Suprapubic skin (tissue), 4 donors: ENCODE measurements at regions not wholly inside any gene's neighbourhood (a gene's known extent, or its start where the extent isn't known, plus 50 kb on each side); places are given as distances from the start of the nearest gene placed in this dataset.

Experiments
- DNase-seq, 2 donors: peaks; one replicate each; pipeline ENCODE4 v3.0.0-alpha.2; 2019; ENCODE audit warnings: low spot score in 2 of 2
- H3K27ac ChIP-seq: fragments of 200-600 bp; sonication (generic); one replicate; pipeline ENCODE4 v1.5.1; 2019
- H3K27me3 ChIP-seq: fragments of 200-600 bp; sonication (generic); one replicate; pipeline ENCODE4 v1.5.1; 2019
- H3K36me3 ChIP-seq: fragments of 200-600 bp; sonication (generic); one replicate; pipeline ENCODE4 v1.5.1; 2019
- H3K4me1 ChIP-seq: fragments of 200-600 bp; sonication (generic); one replicate; pipeline ENCODE4 v1.5.1; 2019
- H3K4me3 ChIP-seq: fragments of 200-600 bp; sonication (generic); one replicate; pipeline ENCODE4 v1.5.1; 2019; ENCODE audit warnings: mild to moderate bottlenecking
- H3K9me3 ChIP-seq: fragments of 200-600 bp; sonication (generic); one replicate; pipeline ENCODE4 v1.5.1; 2019
- CTCF ChIP-seq, 2 donors: fragments of 200-600 bp in 1 of 2; fragments of 450-650 bp in 1 of 2; sonication (generic) in 1 of 2; IDR thresholded peaks; one replicate each; pipeline ENCODE4 v1.5.1; 2016 to 2019; ENCODE audit warnings: antibody characterized with exemption in 2 of 2, mild to moderate bottlenecking in 1 of 2, moderate library complexity in 1 of 2
- EP300 ChIP-seq: sonication (generic); formaldehyde crosslinking; IDR thresholded peaks from one replicate; pipeline ENCODE4 v1.6.1; 2017; ENCODE audit warnings: antibody characterized with exemption
- POLR2A ChIP-seq, 2 donors: fragments of 450-650 bp; IDR thresholded peaks; one replicate each; pipeline ENCODE4 v1.6.1; 2017; ENCODE audit warnings: antibody characterized with exemption in 2 of 2, mild to moderate bottlenecking in 2 of 2, moderate library complexity in 2 of 2
- POLR2AphosphoS5 ChIP-seq, 3 donors: sonication (generic); formaldehyde crosslinking; IDR thresholded peaks; one replicate each; pipeline ENCODE4 v1.6.1; 2017; ENCODE audit warnings: antibody characterized with exemption in 3 of 3
- WGBS: methylation state at CpG from one replicate; pipeline ENCODE4 v1.1.5; 2018; 5-methylcytosine and 5-hydroxymethylcytosine counted together

- TF ChIP-seq POLR2AphosphoS5 (IDR thresholded peaks at IDR 0.05): no peak
- no peak for TF ChIP-seq CTCF (IDR thresholded peaks at IDR 0.05)
- no peak for TF ChIP-seq POLR2A (IDR thresholded peaks at IDR 0.05)
- TF ChIP-seq EP300: no peak
These were observed 373.6 kb downstream of the PBX1 start for GRCh38 chr1:164932580-164932979.

GRCh38 chr1:164930833-164931232 lies 371.8 kb downstream of the PBX1 start:
- H3K9me3 ChIP-seq: no peaks in the 10 kb centered on the region
- no peak overlapping the region for H3K4me3 ChIP-seq
- H3K27me3 ChIP-seq: no peaks in the 10 kb centered on the region
- no peaks in the 10 kb centered on the region for H3K4me1 ChIP-seq
- no peak overlapping the region for H3K27ac ChIP-seq
- 89% methylated on average over 1 of the region's 1 CpG for WGBS
- no peaks in the 10 kb centered on the region for H3K36me3 ChIP-seq
- TF ChIP-seq POLR2A (IDR thresholded peaks at IDR 0.05) (no peak), EP300 (no peak), POLR2AphosphoS5 (IDR thresholded peaks at IDR 0.05) (no peak), CTCF (IDR thresholded peaks at IDR 0.05) (no peak)
- no peak for DNase-seq

More at GRCh38 chr1:164932580-164932979, 373.6 kb downstream of the PBX1 start:
- Histone ChIP-seq H3K9me3 (no peaks in the 10 kb centered on the region), H3K4me1 (no peaks in the 10 kb centered on the region), H3K36me3 (no peaks in the 10 kb centered on the region), H3K4me3 (no peak overlapping the region), H3K27me3 (no peaks in the 10 kb centered on the region), H3K27ac (no peak overlapping the region)
- DNase-seq: no peak
- WGBS: 45% methylated on average over 4 of the region's 4 CpGs

- no peaks in the 10 kb centered on the region for H3K4me1 ChIP-seq
- 76% methylated on average over 2 of the region's 2 CpGs for WGBS
- no peak overlapping the region for H3K4me3 ChIP-seq
- no peaks in the 10 kb centered on the region for H3K9me3 ChIP-seq
- H3K27me3 ChIP-seq: no peaks in the 10 kb centered on the region
- DNase-seq: no peak
- H3K27ac ChIP-seq: no peak overlapping the region
- TF ChIP-seq POLR2A (IDR thresholded peaks at IDR 0.05): no peak
- no peak for TF ChIP-seq POLR2AphosphoS5 (IDR thresholded peaks at IDR 0.05)
- no peak for TF ChIP-seq CTCF (IDR thresholded peaks at IDR 0.05)
- TF ChIP-seq EP300: no peak
- no peaks in the 10 kb centered on the region for H3K36me3 ChIP-seq
These were observed 371.3 kb downstream of the PBX1 start for GRCh38 chr1:164930241-164930640.

- WGBS: 59% methylated on average over 6 of the region's 6 CpGs
- TF ChIP-seq POLR2A (IDR thresholded peaks at IDR 0.05) (no peak), POLR2AphosphoS5 (IDR thresholded peaks at IDR 0.05) (no peak), EP300 (no peak), CTCF (IDR thresholded peaks at IDR 0.05) (no peak)
- Histone ChIP-seq H3K4me1 (no peaks in the 10 kb centered on the region), H3K27ac (no peak overlapping the region), H3K4me3 (no peak overlapping the region), H3K27me3 (no peaks in the 10 kb centered on the region), H3K9me3 (no peaks in the 10 kb centered on the region), H3K36me3 (no peaks in the 10 kb centered on the region)
- DNase-seq: no peak
These were observed 369.3 kb downstream of the PBX1 start for GRCh38 chr1:164928232-164928812.

GRCh38 chr1:164926107-164926506 lies 367.1 kb downstream of the PBX1 start:
- Histone ChIP-seq H3K36me3 (no peaks in the 10 kb centered on the region), H3K4me1 (no peaks in the 10 kb centered on the region), H3K27me3 (no peaks in the 10 kb centered on the region), H3K4me3 (no peak overlapping the region), H3K27ac (no peak overlapping the region), H3K9me3 (no peaks in the 10 kb centered on the region)
- 36% methylated on average over 2 of the region's 2 CpGs for WGBS
- TF ChIP-seq POLR2A (IDR thresholded peaks at IDR 0.05) (no peak), EP300 (no peak), CTCF (IDR thresholded peaks at IDR 0.05) (no peak), POLR2AphosphoS5 (IDR thresholded peaks at IDR 0.05) (no peak)
- DNase-seq: no peak
